Testis (tissue), 2 donors: ENCODE measurements at regions not wholly inside any gene's neighbourhood (a gene's known extent, or its start where the extent isn't known, plus 50 kb on each side); places are given as distances from the start of the nearest gene placed in this dataset.

Experiments used
- CTCF ChIP-seq, 3 experiments: fragments of 450-650 bp in 2 of 3; fragments of 200-600 bp in 1 of 3; sonication (generic) in 1 of 3; IDR thresholded peaks; one replicate each; pipeline ENCODE4 v1.5.1; 2016 to 2019; ENCODE audit warnings: antibody characterized with exemption in 3 of 3, mild to moderate bottlenecking in 2 of 3, moderate library complexity in 1 of 3
- POLR2A ChIP-seq: fragments of 450-650 bp; IDR thresholded peaks from one replicate; pipeline ENCODE4 v1.6.1; 2017; ENCODE audit warnings: antibody characterized with exemption, mild to moderate bottlenecking, moderate library complexity

GRCh38 chr3:22731901-22732300, 471.2 kb upstream of the UBE2E2 start:
- TF ChIP-seq CTCF (IDR thresholded peaks at IDR 0.05), result no peak
- TF ChIP-seq POLR2A, result no peak
